GM18907 (cell line): ENCODE measurements at regions not wholly inside any gene's neighbourhood (a gene's known extent, or its start where the extent isn't known, plus 50 kb on each side); places are given as distances from the start of the nearest gene placed in this dataset.

Experiments used
- ATAC-seq: cut with Tn5 transposase; IDR thresholded peaks from one replicate; pipeline ENCODE4 v1.9.1; 2021; ENCODE audit warnings: mild to moderate bottlenecking, moderate library complexity; ENCODE audit not compliant: unreplicated experiment

DNA sequence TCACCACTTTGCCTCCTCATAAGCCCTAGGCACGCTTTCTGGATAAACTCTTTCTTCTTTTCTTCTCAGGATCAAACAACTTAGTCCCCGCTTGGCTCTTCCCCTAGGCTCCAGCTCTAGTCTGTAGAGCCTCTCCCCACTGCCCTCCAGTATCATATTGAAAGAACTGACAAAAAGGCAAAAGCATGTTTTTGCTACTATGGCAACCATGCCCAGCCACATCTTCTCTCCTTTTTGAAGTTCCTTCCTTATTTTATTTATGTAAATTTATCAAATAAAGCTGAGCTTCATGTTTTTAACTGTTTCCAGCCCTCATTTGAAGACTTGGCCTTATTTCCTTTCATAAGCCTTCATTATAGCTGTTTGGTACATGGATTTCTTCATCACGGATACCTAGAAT lies 86.0 kb upstream of the LIMCH1 start:
- no peak for ATAC-seq

DNA sequence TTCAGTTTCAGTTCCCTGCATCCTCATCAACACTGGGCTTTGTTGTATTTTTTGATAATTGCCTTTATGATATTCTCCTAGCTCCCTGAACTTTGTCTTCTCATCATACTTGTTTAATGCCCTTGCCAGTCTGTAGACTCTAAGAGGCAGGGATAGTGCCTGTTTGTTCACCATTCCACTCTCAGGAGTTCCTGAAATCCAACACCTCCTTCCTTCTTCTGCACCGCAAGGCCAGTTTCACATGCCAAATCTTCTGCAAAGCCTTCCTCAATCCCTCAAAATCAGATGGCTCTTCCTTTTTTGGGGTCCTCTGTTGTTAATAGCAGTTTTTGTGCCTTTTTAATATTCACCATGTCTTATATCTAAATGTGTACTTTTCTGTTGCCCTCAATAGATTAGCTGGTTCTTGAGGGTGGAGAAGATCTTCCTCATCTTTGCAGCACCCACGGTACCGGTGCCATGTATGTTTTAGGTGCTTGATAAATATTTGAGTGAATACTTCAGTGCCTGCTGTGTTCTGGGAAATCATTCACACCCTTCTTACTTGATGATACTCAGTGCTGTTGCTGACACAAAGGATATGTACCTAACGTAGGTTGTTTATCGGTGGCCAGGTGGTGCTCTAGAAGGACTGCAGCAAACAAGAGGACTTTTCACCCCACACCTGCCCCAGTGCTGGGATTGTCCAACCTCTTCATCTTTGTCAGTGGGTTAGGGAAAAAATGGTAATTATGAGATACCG lies 85.3 kb upstream of the LIMCH1 start:
- no peak for ATAC-seq

DNA sequence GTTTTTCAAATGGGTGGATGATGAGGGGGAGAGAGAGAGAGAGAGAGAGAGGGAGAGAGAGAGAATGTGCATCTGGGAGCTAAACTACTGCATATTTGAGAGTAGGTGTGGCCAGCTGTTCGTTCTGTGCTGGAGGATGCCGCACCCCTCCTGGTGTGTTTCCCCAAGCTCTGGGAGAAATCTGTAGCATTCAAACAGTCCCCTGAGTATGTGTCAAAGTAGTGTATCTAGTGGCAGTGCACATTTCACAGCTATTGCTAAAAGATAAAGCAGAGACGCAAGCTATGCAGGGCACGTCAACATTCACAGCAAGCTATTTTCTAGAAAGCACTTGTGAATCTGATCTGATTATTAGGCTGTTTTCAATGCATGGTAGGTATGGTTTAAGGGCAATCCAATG lies 83.5 kb upstream of the LIMCH1 start:
- no peak for ATAC-seq

DNA sequence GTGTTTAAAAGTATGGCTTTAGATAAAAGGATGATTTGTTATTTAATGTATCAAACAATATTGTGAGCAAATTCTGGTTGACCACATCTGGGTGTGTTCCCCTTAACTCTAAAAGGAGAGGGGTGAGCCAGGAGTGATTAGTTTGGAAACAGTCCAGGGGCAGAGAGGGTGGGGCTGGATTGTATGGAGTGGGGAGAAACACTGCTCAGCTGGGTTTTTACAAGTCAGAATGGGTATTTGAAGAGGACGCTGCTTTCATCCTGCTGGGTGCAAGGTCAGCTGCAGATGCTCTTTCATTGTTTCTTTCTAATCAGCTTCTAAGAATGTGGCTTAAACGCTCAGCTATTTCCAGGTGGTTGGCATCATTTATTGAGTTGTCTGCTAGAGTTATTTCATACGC lies 82.8 kb upstream of the LIMCH1 start:
- ATAC-seq, result no peak

DNA sequence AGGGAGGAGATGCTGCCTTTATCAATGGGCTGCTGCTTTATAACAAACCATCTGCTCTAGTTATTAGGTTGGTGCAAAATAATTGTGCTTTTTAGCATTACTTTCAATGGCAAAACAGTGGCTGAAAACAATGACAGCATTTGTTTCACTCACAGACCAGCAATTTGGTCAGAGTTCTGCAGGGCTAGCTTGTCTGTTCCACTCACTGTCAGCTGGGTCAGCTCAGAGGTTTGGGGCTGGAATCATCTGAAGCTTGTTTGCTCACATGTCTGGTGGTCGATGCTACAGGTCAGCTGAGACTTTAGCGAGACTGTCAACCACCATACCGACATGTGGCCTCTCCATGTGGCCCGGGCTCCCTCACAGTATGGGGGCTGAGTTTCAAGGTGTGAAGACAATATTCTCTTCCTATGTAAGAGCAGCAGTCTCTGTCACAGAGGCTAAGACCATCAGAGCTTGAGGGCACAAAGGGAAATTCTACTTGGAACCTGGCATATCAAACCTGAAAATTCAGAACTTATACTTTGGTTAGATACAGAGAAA lies 81.3 kb upstream of the LIMCH1 start:
- no peak for ATAC-seq

DNA sequence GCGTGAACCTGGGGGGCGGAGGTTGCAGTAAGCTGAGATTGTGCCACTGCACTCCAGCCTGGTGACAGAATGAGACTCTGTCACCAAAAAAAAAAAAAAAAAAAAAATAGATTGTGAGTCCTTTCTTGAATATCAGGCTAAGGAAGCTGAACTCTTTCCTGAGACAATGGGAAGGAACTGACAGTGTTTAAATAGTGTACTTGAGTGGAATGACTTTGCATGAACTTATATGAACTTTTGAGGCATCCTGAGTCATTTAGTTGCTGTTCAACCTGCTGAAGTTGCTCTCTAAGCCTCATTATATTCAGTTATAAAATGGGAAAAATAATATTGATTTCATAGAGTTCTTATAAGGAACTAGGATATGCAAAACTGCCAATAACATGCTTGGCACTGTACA lies 79.3 kb upstream of the LIMCH1 start:
- no peak for ATAC-seq

DNA sequence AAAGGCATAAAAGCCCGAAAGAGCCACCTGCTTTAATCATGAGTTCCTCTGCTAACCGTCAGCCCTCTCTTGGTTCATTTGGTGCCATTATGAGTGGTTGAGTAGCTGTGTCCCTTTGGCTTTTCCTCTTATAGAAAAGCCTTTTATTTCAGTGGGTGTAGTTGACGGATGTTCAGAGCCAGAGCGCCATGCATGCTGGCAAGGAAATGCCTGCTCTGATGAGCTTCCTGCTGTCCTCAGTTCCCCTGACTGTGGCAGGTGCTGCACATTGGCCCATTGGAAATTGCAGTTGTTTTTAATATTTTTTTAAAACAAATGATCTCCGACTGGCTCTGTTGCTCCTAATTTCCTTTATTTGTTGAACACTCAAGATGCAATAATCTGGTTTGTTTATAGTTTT lies 77.3 kb upstream of the LIMCH1 start:
- no peak for ATAC-seq

DNA sequence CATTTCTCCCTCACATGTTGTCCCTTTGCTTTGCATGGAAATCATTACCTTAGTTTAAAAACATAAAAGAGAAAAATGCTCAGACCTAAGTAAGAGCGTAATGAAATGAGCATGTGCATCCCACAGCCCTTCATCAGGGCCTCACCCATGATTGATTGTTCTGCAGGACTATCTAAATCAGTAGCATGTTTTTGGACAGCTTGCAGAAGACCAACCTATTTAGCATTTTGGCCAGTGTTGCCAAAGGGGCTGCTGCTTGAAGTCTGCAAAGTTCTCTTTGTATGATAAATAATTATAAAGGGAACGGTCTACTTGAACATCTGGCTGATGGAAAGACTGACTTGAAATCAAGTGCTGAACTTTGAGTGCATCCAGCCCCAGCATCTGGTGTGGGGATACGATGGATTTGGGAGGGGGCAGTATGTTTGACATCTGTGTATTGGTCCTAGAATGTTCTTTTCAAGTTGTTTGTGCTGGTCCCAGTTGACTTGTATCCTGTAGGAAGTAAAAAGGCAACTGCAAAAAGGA lies 76.1 kb upstream of the LIMCH1 start:
- no peak for ATAC-seq

DNA sequence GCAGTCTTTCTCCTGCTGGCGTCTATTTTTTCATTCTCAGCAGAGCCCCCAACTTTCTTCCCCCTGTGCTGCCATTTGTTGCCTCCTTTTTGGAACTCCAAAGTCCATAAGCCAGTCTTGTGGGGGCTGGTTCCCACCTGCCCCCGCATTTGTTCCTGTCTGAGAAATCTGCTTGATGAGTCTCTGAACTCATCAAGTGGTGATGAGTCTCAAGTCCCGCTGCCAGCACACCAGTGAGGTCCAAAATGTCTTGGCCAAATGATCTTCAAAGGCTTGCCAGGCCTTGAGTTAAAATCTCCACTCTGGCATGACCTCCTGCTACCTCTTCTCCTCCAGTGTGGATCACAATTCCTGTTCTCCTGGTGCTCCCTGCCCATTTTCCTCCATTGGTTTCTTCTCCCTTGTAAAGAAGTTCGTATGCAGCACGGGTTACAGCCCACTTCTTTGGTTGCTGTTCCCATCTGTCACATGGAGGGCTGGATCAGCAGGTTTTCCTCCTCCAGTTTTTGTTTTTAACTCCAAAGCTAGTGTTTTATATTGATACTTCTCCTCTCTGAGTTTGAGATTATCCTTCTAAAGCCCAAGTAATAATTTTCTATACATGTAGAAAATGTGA lies 72.7 kb upstream of the LIMCH1 start:
- ATAC-seq, result no peak

DNA sequence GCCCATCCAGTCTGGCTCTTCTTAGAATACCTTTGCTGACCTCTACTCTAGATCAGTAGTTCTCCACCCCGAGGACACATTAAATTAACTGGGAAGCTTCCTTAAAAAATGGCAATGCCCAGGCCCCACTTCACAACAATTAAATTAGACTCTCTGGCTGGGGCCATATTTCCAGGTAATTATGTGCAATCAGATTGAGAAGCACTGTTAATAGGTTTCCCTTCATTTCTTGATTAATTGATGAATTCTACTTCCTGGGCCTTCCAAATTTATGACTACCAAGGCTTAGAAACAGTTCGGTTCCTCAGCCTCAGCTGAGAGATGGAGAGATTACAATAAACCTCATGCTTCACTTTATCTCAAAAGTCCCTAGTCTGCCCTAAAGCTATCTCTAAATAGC lies 71.7 kb upstream of the LIMCH1 start:
- no peak for ATAC-seq

DNA sequence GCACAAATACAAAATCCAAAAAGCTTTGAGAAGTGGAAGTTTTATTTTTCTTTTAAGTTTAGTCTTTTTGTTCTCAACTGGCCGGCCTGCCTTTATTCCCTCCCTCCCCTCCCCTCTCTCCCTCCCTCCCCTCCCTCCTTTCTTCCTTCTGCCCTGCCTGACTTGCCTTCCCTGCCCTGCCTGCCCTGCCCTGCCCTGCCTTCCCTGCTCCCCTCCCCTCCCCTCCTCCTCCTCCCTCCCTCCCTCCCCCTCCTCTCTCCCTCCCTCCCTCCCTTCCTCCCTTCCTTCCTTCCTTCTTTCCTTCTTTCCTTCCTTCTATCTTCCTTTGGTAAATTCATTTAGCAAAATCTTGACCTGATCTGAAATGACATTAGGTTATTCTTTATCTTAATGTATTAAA lies 69.8 kb upstream of the LIMCH1 start:
- ATAC-seq, result no peak

DNA sequence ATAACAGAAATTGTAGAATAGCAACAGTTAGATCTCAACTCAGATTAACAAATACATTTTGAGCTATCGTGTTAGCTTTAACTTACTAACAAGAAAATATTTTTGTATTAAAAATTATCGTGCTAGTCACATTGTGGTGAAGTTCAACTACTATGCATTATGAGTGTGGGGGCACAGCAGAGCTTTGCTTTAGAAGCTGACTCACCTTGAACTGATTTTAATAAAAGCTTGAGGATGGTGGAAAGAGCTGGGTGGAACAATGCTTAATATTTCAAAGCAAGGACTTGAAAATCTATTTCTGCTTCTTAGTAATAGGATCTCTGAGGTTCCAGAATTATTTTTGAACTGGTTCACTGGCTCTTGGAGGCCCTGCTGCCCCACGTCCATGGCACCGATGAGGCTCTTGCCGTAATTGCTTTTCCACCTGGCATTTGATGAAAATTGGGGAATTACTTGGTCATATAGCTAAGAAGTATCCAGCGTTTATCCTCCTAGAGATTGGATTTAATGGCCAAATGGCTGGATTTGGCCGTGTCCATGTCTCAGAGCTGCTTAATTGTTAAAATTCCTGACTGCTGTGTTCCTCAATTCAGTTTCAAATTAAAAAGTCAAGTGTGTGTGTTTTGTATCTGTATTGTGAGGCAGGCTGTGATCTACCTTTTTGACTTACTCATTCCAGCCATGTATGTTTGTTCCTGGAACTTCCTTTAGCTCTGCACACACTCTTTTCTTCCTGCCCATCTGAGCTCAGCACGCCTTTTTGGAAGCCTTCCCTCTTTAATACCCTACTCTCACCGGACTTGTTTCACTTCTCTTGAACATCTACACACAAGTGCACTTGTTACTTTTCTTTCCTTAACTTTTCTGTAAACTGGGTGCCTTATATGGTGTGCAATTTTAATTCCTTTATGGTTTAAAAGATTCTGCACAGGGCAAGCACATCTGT lies 66.6 kb upstream of the LIMCH1 start:
- no peak for ATAC-seq

DNA sequence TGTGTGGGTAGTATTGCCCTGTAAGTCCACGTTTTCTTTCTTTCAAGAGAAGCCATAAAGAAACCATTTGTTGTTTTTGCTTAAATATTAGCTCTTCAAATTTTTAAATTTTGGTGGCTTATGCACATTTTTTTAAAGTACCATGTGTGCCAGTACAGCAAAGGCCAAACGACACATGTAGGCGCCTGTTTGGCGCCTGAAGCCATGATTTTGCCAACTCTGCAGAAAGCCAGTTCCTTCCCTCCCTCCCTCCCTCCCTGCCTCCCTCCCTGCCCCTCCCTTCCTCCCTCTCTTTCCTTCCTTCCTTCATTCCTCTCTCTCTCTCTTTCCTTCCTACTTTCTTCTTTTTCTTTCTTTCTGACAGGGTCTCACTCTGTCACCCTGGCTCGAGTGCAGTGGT lies 65.9 kb upstream of the LIMCH1 start:
- ATAC-seq, result no peak

DNA sequence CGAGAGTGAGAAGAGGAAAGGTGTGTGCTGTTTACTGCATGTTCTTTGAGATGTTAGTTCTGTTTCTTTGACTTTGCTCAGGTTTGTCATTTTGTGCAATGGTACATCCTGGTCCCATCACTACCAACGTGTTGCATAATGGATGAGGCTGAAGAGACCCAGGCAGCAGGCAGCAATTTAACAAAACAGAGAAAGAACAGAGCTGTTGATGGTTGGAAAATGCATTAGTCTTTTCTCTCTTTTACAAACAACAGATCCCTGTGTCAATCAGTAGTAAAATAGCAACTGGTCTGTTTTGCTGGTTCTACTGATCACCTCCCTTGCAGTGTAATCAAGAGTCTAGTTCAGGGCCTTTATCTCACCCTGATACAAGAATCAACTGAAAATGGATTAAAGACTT lies 64.8 kb upstream of the LIMCH1 start:
- ATAC-seq, result no peak

DNA sequence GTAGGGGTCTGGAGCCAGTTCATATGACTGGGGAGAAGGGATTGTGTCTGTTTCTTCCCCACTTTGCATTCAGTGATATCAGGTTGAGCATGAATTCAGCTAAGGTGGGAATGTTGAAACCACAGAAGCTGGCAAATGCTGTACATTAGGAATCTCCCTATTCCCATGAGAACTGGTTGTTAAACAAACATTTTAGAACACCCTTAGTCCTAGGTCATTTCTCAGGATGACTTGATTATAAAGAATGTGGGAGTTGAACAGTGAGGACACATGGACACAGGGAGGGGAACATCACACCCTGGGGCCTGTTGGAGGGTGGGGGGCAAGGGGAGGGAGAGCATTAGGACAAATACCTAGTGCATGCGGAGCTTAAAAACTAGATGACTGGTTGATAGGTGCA lies 62.6 kb upstream of the LIMCH1 start:
- no peak for ATAC-seq

DNA sequence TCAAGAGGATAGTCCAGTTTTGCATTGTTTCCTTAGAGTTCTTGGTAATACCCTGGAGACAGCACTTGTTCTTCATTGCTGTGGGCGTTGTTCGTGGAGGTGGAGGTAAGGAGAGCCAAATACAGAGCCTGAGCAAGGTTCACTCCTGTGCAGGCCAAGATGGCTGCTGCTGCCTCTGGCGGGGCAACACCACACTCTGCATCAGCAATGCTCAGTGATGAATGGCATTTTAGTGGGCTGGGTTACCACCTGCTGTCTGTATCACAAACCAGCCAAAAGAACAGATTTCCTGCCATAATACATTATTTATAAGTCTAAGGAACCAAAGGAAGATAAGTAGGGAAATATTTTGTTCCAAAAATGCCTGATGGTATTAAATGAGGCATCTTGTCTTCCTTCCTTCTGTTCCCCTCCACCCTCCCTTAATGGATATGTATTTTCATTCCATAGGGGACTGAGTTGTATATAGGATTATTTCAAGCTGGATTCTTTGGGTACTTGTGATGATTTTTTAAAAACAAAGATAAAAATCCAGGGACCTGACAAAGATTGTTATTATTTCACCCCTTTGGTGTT lies 61.6 kb upstream of the LIMCH1 start:
- no peak for ATAC-seq

DNA sequence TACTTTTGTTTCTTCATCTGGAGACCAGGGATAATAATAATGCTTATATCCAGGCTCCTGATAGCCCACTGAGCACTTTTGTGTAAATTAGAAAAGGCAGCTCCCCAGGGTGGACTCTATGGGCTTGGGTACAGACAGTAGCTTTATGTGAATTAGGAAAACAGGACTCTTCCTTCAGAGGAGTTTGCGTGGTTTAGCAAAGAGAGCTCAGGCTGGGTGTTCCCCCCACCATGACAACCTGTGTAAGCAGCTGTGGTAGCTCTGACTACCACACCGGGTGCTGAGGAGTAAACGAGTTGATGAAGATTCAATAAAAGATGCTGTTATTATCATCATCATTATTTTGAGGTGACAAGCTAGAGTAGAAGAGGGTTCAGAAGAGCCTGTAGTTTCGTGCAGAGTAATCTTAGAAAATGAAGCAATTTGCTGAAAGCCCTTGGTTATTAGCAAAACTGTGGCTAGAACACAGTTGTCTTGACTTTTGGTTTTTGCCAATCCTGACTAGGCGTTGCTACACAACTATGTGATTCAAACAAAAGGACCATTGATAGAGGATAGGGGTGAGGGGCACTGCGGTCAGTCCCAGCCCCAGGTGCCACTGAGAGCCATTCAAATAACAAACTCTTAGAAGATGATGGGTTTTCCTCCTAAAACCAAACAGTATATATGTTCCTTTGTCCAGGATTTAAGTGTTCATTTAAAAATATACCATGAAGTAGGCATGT lies 60.6 kb upstream of the LIMCH1 start:
- no peak for ATAC-seq

DNA sequence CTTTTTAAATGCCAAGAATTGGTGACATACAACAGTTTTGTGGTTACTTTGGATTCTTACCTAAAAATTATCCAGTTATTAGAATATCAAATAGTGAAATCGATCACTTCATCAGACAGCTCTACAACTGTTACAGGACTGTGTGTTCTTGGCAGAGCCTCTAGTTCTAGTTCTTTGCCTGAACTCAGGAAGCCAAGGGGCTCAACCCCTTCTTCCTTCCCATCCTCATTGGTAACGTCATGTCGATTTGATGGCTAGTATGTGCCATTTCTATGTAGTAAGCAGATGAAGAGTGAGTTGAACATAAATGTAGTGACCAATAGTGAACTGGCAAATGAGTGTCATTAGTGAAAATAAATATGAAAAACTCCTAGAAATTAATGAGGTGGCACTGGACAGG lies 59.4 kb upstream of the LIMCH1 start:
- no peak for ATAC-seq

DNA sequence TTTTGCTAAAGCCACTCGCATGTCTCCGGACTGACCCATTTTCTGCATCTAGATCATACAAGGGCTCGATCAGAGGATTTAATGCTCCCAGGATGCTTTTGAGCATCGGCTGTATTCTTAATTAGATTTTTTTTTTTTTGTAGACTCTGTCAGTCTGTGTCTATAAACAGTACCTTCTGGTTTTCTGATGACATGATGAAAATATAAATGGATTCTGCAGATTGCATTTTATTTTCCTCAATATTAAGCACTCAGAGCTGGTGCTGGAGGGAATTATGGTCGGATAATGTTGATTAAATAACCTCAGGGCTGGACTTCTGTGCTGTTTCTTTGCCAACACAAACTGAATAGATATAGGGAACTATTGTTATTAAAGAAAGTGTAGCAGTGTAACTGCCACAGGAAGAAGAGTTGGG lies 57.1 kb upstream of the LIMCH1 start:
- no peak for ATAC-seq

DNA sequence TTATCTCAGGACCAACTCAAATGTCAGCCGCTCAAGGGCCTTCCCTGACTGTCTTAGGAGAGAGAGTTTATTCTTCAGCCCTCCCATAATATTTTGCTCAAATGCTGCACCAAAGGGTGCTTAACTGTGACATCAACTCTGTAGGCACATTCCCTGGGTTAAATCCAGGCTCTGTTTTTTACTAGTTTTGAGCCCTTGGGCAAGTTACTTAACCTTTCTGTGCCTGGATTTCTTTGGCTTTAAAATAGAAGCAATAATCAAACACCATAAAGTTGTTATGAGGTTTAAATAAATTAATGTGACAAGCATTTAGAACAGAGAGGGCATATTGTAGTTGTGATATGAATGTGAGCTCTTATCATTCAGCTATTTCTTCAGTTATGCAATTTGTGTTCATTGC lies 54.2 kb upstream of the LIMCH1 start:
- ATAC-seq, result no peak
